ENCODE measurements at regions not wholly inside any gene's neighbourhood (a gene's known extent, or its start where the extent isn't known, plus 50 kb on each side); places are given as distances from the start of the nearest gene placed in this dataset.

GRCh38 chr4:71237641-71238040, 101.2 kb upstream of the SLC4A4 start:
- DNase-seq (ENCODE audit: low spot score), result no peak
- Mint-ChIP-seq H3K4me3 (ENCODE audit: low read depth) (no peak overlapping the region), H3K27ac (no peak overlapping the region), H3K27me3 (ENCODE audit: low read depth) (peaks cover 10% of the 10 kb centered on the region), H3K9me3 (no peaks in the 10 kb centered on the region), H3K36me3 (ENCODE audit: low read depth) (no peaks in the 10 kb centered on the region), H3K4me1 (ENCODE audit: low read depth) (no peaks in the 10 kb centered on the region)
- intact Hi-C loops (cut with micrococcal nuclease), result no loop called here

- Mint-ChIP-seq H3K27me3 (ENCODE audit: low read depth) (peaks cover 5% of the 10 kb centered on the region), H3K9me3 (no peaks in the 10 kb centered on the region), H3K36me3 (ENCODE audit: low read depth) (no peaks in the 10 kb centered on the region), H3K4me3 (ENCODE audit: low read depth) (no peak overlapping the region), H3K4me1 (ENCODE audit: low read depth) (no peaks in the 10 kb centered on the region), H3K27ac (no peak overlapping the region)
- intact Hi-C loops (cut with micrococcal nuclease), result no loop called here
- no peak for DNase-seq (ENCODE audit: low spot score)
Measured at GRCh38 chr4:71239365-71239764, 99.5 kb upstream of the SLC4A4 start.

GRCh38 chr4:71240094-71240493, 98.7 kb upstream of the SLC4A4 start:
- Mint-ChIP-seq H3K9me3 (no peaks in the 10 kb centered on the region), H3K36me3 (ENCODE audit: low read depth) (no peaks in the 10 kb centered on the region), H3K27me3 (ENCODE audit: low read depth) (peaks cover 3% of the 10 kb centered on the region), H3K4me1 (ENCODE audit: low read depth) (no peaks in the 10 kb centered on the region), H3K27ac (no peak overlapping the region), H3K4me3 (ENCODE audit: low read depth) (no peak overlapping the region)
- intact Hi-C loops (cut with micrococcal nuclease), result no loop called here
- DNase-seq (ENCODE audit: low spot score), result no peak

GRCh38 chr4:71241501-71242288, 97.1 kb upstream of the SLC4A4 start:
- DNase-seq (ENCODE audit: low spot score), result no peak
- H3K36me3 Mint-ChIP-seq (ENCODE audit: low read depth), result no peaks in the 10 kb centered on the region
- intact Hi-C loops (cut with micrococcal nuclease), result no loop called here
- no peaks in the 10 kb centered on the region for H3K9me3 Mint-ChIP-seq
- H3K27ac Mint-ChIP-seq, result no peak overlapping the region
- H3K4me3 Mint-ChIP-seq (ENCODE audit: low read depth), result no peak overlapping the region
- no peaks in the 10 kb centered on the region for H3K27me3 Mint-ChIP-seq (ENCODE audit: low read depth)
- no peaks in the 10 kb centered on the region for H3K4me1 Mint-ChIP-seq (ENCODE audit: low read depth)

- intact Hi-C loops (cut with micrococcal nuclease), result no loop called here
- no peaks in the 10 kb centered on the region for H3K27me3 Mint-ChIP-seq (ENCODE audit: low read depth)
Measured at GRCh38 chr4:71243091-71243833, 95.6 kb upstream of the SLC4A4 start.

GRCh38 chr4:71247706-71248105, 91.1 kb upstream of the SLC4A4 start:
- DNase-seq (ENCODE audit: low spot score), result no peak
- no peaks in the 10 kb centered on the region for H3K36me3 Mint-ChIP-seq (ENCODE audit: low read depth)
- H3K4me3 Mint-ChIP-seq (ENCODE audit: low read depth), result no peak overlapping the region
- H3K9me3 Mint-ChIP-seq, result no peaks in the 10 kb centered on the region
- H3K27me3 Mint-ChIP-seq (ENCODE audit: low read depth), result no peaks in the 10 kb centered on the region
- intact Hi-C loops (cut with micrococcal nuclease), result no loop called here
- H3K4me1 Mint-ChIP-seq (ENCODE audit: low read depth), result no peaks in the 10 kb centered on the region
- H3K27ac Mint-ChIP-seq, result no peak overlapping the region

More at GRCh38 chr4:71243091-71243833, 95.6 kb upstream of the SLC4A4 start:
- Mint-ChIP-seq H3K9me3 (no peaks in the 10 kb centered on the region), H3K36me3 (ENCODE audit: low read depth) (no peaks in the 10 kb centered on the region), H3K4me1 (ENCODE audit: low read depth) (no peaks in the 10 kb centered on the region), H3K27ac (no peak overlapping the region), H3K4me3 (ENCODE audit: low read depth) (no peak overlapping the region)
- no peak for DNase-seq (ENCODE audit: low spot score)

GRCh38 chr4:71251261-71251660, 87.6 kb upstream of the SLC4A4 start:
- Mint-ChIP-seq H3K36me3 (ENCODE audit: low read depth) (no peaks in the 10 kb centered on the region), H3K9me3 (no peaks in the 10 kb centered on the region), H3K4me3 (ENCODE audit: low read depth) (no peak overlapping the region), H3K27ac (no peak overlapping the region), H3K27me3 (ENCODE audit: low read depth) (peaks cover 2% of the 10 kb centered on the region), H3K4me1 (ENCODE audit: low read depth) (no peaks in the 10 kb centered on the region)
- DNase-seq (ENCODE audit: low spot score), result no peak
- intact Hi-C loops (cut with micrococcal nuclease), result no loop called here

- no peaks in the 10 kb centered on the region for H3K9me3 Mint-ChIP-seq
- no peaks in the 10 kb centered on the region for H3K36me3 Mint-ChIP-seq (ENCODE audit: low read depth)
- no peak for DNase-seq (ENCODE audit: low spot score)
- H3K27ac Mint-ChIP-seq, result no peak overlapping the region
- no peak overlapping the region for H3K4me3 Mint-ChIP-seq (ENCODE audit: low read depth)
- H3K4me1 Mint-ChIP-seq (ENCODE audit: low read depth), result no peaks in the 10 kb centered on the region
- intact Hi-C loops (cut with micrococcal nuclease), result no loop called here
- peaks cover 2% of the 10 kb centered on the region for H3K27me3 Mint-ChIP-seq (ENCODE audit: low read depth)
Measured at GRCh38 chr4:71253545-71253944, 85.3 kb upstream of the SLC4A4 start.

GRCh38 chr4:71254451-71255012, 84.3 kb upstream of the SLC4A4 start:
- no peak overlapping the region for H3K4me3 Mint-ChIP-seq (ENCODE audit: low read depth)
- H3K36me3 Mint-ChIP-seq (ENCODE audit: low read depth), result no peaks in the 10 kb centered on the region
- no peaks in the 10 kb centered on the region for H3K9me3 Mint-ChIP-seq
- H3K4me1 Mint-ChIP-seq (ENCODE audit: low read depth), result no peaks in the 10 kb centered on the region
- H3K27ac Mint-ChIP-seq, result no peak overlapping the region
- intact Hi-C loops (cut with micrococcal nuclease), result no loop called here
- no peak for DNase-seq (ENCODE audit: low spot score)
- H3K27me3 Mint-ChIP-seq (ENCODE audit: low read depth), result peaks cover 2% of the 10 kb centered on the region

GRCh38 chr4:71255976-71256375, 82.8 kb upstream of the SLC4A4 start:
- Mint-ChIP-seq H3K36me3 (ENCODE audit: low read depth) (no peaks in the 10 kb centered on the region), H3K27ac (no peak overlapping the region), H3K9me3 (no peaks in the 10 kb centered on the region), H3K4me1 (ENCODE audit: low read depth) (no peaks in the 10 kb centered on the region), H3K27me3 (ENCODE audit: low read depth) (peaks cover 4% of the 10 kb centered on the region), H3K4me3 (ENCODE audit: low read depth) (no peak overlapping the region)
- intact Hi-C loops (cut with micrococcal nuclease), result no loop called here
- DNase-seq (ENCODE audit: low spot score), result no peak

GRCh38 chr4:71257761-71258160, 81.1 kb upstream of the SLC4A4 start:
- Mint-ChIP-seq H3K36me3 (ENCODE audit: low read depth) (no peaks in the 10 kb centered on the region), H3K9me3 (no peaks in the 10 kb centered on the region), H3K27ac (no peak overlapping the region), H3K4me3 (ENCODE audit: low read depth) (no peak overlapping the region), H3K27me3 (ENCODE audit: low read depth) (peaks cover 4% of the 10 kb centered on the region), H3K4me1 (ENCODE audit: low read depth) (no peaks in the 10 kb centered on the region)
- no peak for DNase-seq (ENCODE audit: low spot score)
- intact Hi-C loops (cut with micrococcal nuclease), result no loop called here

GRCh38 chr4:71258323-71258722, 80.5 kb upstream of the SLC4A4 start:
- Mint-ChIP-seq H3K27me3 (ENCODE audit: low read depth) (peaks cover 2% of the 10 kb centered on the region), H3K4me1 (ENCODE audit: low read depth) (no peaks in the 10 kb centered on the region), H3K9me3 (no peaks in the 10 kb centered on the region), H3K27ac (no peak overlapping the region), H3K4me3 (ENCODE audit: low read depth) (no peak overlapping the region), H3K36me3 (ENCODE audit: low read depth) (no peaks in the 10 kb centered on the region)
- intact Hi-C loops (cut with micrococcal nuclease), result no loop called here
- no peak for DNase-seq (ENCODE audit: low spot score)

GRCh38 chr4:71259280-71259679, 79.5 kb upstream of the SLC4A4 start:
- Mint-ChIP-seq H3K27ac (no peak overlapping the region), H3K9me3 (no peaks in the 10 kb centered on the region), H3K4me3 (ENCODE audit: low read depth) (no peak overlapping the region), H3K27me3 (ENCODE audit: low read depth) (peaks cover 2% of the 10 kb centered on the region), H3K36me3 (ENCODE audit: low read depth) (no peaks in the 10 kb centered on the region), H3K4me1 (ENCODE audit: low read depth) (no peaks in the 10 kb centered on the region)
- DNase-seq (ENCODE audit: low spot score), result no peak
- intact Hi-C loops (cut with micrococcal nuclease), result no loop called here
